Activated CD8-positive, alpha-beta memory T cell treated with anti-CD3 and anti-CD28 coated beads for 24 hours (primary cell): ENCODE measurements at regions not wholly inside any gene's neighbourhood (a gene's known extent, or its start where the extent isn't known, plus 50 kb on each side); places are given as distances from the start of the nearest gene placed in this dataset.

Experiments used
- DNase-seq: peaks from one replicate; pipeline ENCODE4 v3.0.0-alpha.2; 2020

GRCh38 chr2:205860885-205861284 lies 178.6 kb downstream of the NRP2 start:
- DNase-seq: no peak

- no peak for DNase-seq
Observed at GRCh38 chr2:205860181-205860580, 177.9 kb downstream of the NRP2 start.

- DNase-seq: no peak
Observed at GRCh38 chr2:205858881-205859441, 176.7 kb downstream of the NRP2 start.

GRCh38 chr2:205858275-205858674 lies 176.0 kb downstream of the NRP2 start:
- DNase-seq: no peak

GRCh38 chr2:205857520-205858237 lies 175.4 kb downstream of the NRP2 start:
- DNase-seq: no peak

- DNase-seq: no peak
Observed at GRCh38 chr2:205852457-205852856, 170.2 kb downstream of the NRP2 start.

GRCh38 chr2:205850611-205851010 lies 168.3 kb downstream of the NRP2 start:
- DNase-seq: no peak

- no peak for DNase-seq
Observed at GRCh38 chr2:205850132-205850531, 167.8 kb downstream of the NRP2 start.

GRCh38 chr2:205849136-205849535 lies 166.8 kb downstream of the NRP2 start:
- no peak for DNase-seq

- DNase-seq: no peak
Observed at GRCh38 chr2:205848601-205849000, 166.3 kb downstream of the NRP2 start.
